HepG2 (cell line): ENCODE measurements at regions not wholly inside any gene's neighbourhood (a gene's known extent, or its start where the extent isn't known, plus 50 kb on each side); places are given as distances from the start of the nearest gene placed in this dataset.

ENCODE experiments used
- ATAC-seq: fragments of 200-7000 bp; cut with Tn5 transposase; 3 replicates; pipeline ENCODE4 v1.9.1; 2020; ENCODE audit warnings: mild to moderate bottlenecking, moderate library complexity
- BruUV-seq: library from RNA; stranded (reverse); fragments of 400-500 nt; replicated peaks from 2 replicates; lab custom pipeline; 2021; lab: Mats Ljungman, UMichigan
- CTCF ChIA-PET: fragments of 300-600 bp; formaldehyde crosslinking; extraction: SDS; loops from one replicate; lab custom pipeline; 2021; ENCODE audit warnings: low total read pairs, inconsistent platforms, low intra/inter-chr PET ratio; lab: Yijun Ruan, JAX
- POLR2A ChIA-PET: fragments of 350-600 bp; sonication (Branson Sonifier 250); formaldehyde crosslinking; loops from one replicate; lab custom pipeline; 2020; ENCODE audit warnings: antibody characterized with exemption, inconsistent platforms; lab: Yijun Ruan, JAX
- DNase-seq: peaks from one replicate; pipeline ENCODE4 v3.0.0-alpha.2; 2015; ENCODE audit warnings: low spot score
- FAIRE-seq: peaks from 3 replicates; lab custom pipeline; 2011; peaks lifted over from hg19 to GRCh38; lab: Jason Lieb, UNC
- H2AFZ ChIP-seq: one replicate; pipeline ENCODE4 v1.6.1; 2011; ENCODE audit warnings: low read length, inconsistent platforms
- H3K27ac ChIP-seq: fragments of 300-600 bp; 3 replicates; pipeline ENCODE4 v1.8.0; 2011; ENCODE audit warnings: mixed run types, mild to moderate bottlenecking, mixed read lengths, low read length, inconsistent platforms; ENCODE audit not compliant: insufficient read depth; ENCODE audit errors: extremely low read length
- H3K27me3 ChIP-seq, 2 experiments: fragments of 200-600 bp in 1 of 2; 2 replicates in 1 of 2; 3 replicates in 1 of 2; pipeline versions ENCODE4 v1.6.0 to v1.8.0; 2011; ENCODE audit warnings: low read length in 2 of 2, mild to moderate bottlenecking in 2 of 2, moderate library complexity in 2 of 2, inconsistent platforms in 1 of 2; ENCODE audit not compliant: insufficient read depth in 2 of 2, control insufficient read depth in 1 of 2
- H3K36me3 ChIP-seq, 2 experiments: fragments of 200-600 bp in 1 of 2; replicated peaks in 1 of 2; 2 replicates in 1 of 2; 3 replicates in 1 of 2; pipeline versions ENCODE4 v1.5.1 to v1.8.0; 2011; ENCODE audit warnings: low read length in 2 of 2, inconsistent platforms in 1 of 2; ENCODE audit not compliant: insufficient read depth in 2 of 2, control insufficient read depth in 1 of 2
- H3K4me1 ChIP-seq: 2 replicates; pipeline ENCODE4 v1.5.1; 2012; ENCODE audit warnings: low read length, inconsistent platforms; ENCODE audit not compliant: insufficient read depth
- H3K4me2 ChIP-seq: 2 replicates; pipeline ENCODE4 v1.6.0; 2011; ENCODE audit warnings: low read depth, low read length, inconsistent platforms
- H3K4me3 ChIP-seq, 3 experiments: fragments of 200-600 bp in 1 of 3; sonication (generic), shearing (Covaris generic) in 1 of 3; replicated peaks in 1 of 3; 2 replicates each; pipeline ENCODE4 v1.5.1; 2011 to 2016; ENCODE audit warnings: low read length in 3 of 3, inconsistent platforms in 2 of 3, low read depth in 2 of 3, mild to moderate bottlenecking in 2 of 3, control low read depth in 1 of 3, mixed read lengths in 1 of 3; ENCODE audit not compliant: insufficient read depth in 1 of 3
- H3K79me2 ChIP-seq: one replicate; pipeline ENCODE4 v1.6.1; 2011; ENCODE audit warnings: low read length, inconsistent platforms; ENCODE audit not compliant: insufficient read depth
- H3K9ac ChIP-seq: 2 replicates; pipeline ENCODE4 v1.6.0; 2011; ENCODE audit warnings: mild to moderate bottlenecking, low read depth, low read length, inconsistent platforms; ENCODE audit not compliant: insufficient read depth
- H3K9me3 ChIP-seq: 2 replicates; pipeline ENCODE4 v1.5.1; 2012; ENCODE audit warnings: mild to moderate bottlenecking, low read length
- H4K20me1 ChIP-seq: 2 replicates; pipeline ENCODE4 v1.6.0; 2011; ENCODE audit warnings: inconsistent platforms, mild to moderate bottlenecking, low read length, moderate library complexity; ENCODE audit not compliant: insufficient read depth
- FOSL2 ChIP-seq: sonication (generic); formaldehyde crosslinking; IDR thresholded peaks from 2 replicates; pipeline ENCODE4 v1.4.0; 2020; ENCODE audit warnings: missing genetic modification reagents
- HIC2 ChIP-seq: sonication (generic); formaldehyde crosslinking; IDR thresholded peaks from 2 replicates; pipeline ENCODE4 v1.9.0; 2022; ENCODE audit warnings: low read depth, missing genetic modification reagents
- HNRNPH1 ChIP-seq: fragments of 200-400 bp; formaldehyde crosslinking; optimal IDR thresholded peaks from 2 replicates; pipeline ENCODE3; 2017; ENCODE audit warnings: mild to moderate bottlenecking, low read depth, low read length
- MYC ChIP-seq: sonication (generic); formaldehyde crosslinking; IDR thresholded peaks from 2 replicates; pipeline ENCODE4 v1.9.0; 2021; ENCODE audit warnings: missing genetic modification reagents, borderline replicate concordance
- ZNF432 ChIP-seq: sonication (generic); formaldehyde crosslinking; IDR thresholded peaks from 2 replicates; pipeline ENCODE4 v1.5.0; 2020; ENCODE audit warnings: missing genetic modification reagents, mild to moderate bottlenecking, borderline replicate concordance
- ZNF501 ChIP-seq: sonication (generic); formaldehyde crosslinking; IDR thresholded peaks from 2 replicates; pipeline ENCODE4 v1.5.1; 2020; ENCODE audit warnings: mild to moderate bottlenecking, moderate library complexity, missing genetic modification reagents
- ZNF550 ChIP-seq: sonication (generic); formaldehyde crosslinking; IDR thresholded peaks from 2 replicates; pipeline ENCODE4 v1.4.0; 2020; ENCODE audit warnings: mild to moderate bottlenecking, missing genetic modification reagents, borderline replicate concordance
- ZNF773 ChIP-seq: sonication (generic); formaldehyde crosslinking; IDR thresholded peaks from 2 replicates; pipeline ENCODE4 v1.4.0; 2020; ENCODE audit warnings: missing genetic modification reagents, borderline replicate concordance
- WGBS: methylation state at CpG from one replicate; pipeline ENCODE4 v1.1.6; 2017; ENCODE audit warnings: low lambda C conversion rate; 5-methylcytosine and 5-hydroxymethylcytosine counted together
- in situ Hi-C: cut with HindIII; loops from 2 replicates; pipeline ENCODE4 v1.10.0; 2017; ENCODE audit warnings: low pct_unique_long_range_greater_than_20kb; ENCODE audit not compliant: extremely low pct_ligation_motif_present
- intact Hi-C: fragments of 100-400 bp; cut with micrococcal nuclease; formaldehyde crosslinking; loops from one replicate; pipeline ENCODE4 v1.10.0; 2022; ENCODE audit not compliant: unreplicated experiment
- TF ChIP-seq, protein P1 (sequence below): sonication (generic); formaldehyde crosslinking; IDR thresholded peaks from 2 replicates; pipeline ENCODE4 v1.5.1; 2020; ENCODE audit warnings: mild to moderate bottlenecking, missing genetic modification reagents, borderline replicate concordance

- Histone ChIP-seq H3K27ac (no peak overlapping the region), H3K4me2 (no peak overlapping the region), H2AFZ (no peak overlapping the region), H3K9ac (no peak overlapping the region), H3K4me3 (no peak overlapping the region), H3K27me3 (peaks cover 2 to 14% of the 10 kb centered on the region in 2 experiments; a peak in 3 of 5 replicates), H3K36me3 (no peaks in the 10 kb centered on the region), H3K9me3 (peaks cover 3% of the 10 kb centered on the region; the same call in 1 of the 2 replicates), H3K79me2 (no peaks in the 10 kb centered on the region), H3K4me1 (peaks cover 21% of the 10 kb centered on the region), H4K20me1 (no peaks in the 10 kb centered on the region; the same call in 1 of the 2 replicates)
- FAIRE-seq (no peak), ATAC-seq (no peak), DNase-seq (peak; percentile 29)
- intact Hi-C loops (no loop called here), in situ Hi-C loops (no loop called here)
- ChIA-PET CTCF (no interaction called here), POLR2A (no interaction called here)
- TF ChIP-seq FOSL2 (peak; percentile 70), HIC2 (no peak)
- WGBS = 22% methylated on average over 2 of the region's 3 CpGs
- no TSS peak for BruUV-seq
Measured at GRCh38 chr15:70505411-70505919, 257.9 kb downstream of the UACA start.

DNA sequence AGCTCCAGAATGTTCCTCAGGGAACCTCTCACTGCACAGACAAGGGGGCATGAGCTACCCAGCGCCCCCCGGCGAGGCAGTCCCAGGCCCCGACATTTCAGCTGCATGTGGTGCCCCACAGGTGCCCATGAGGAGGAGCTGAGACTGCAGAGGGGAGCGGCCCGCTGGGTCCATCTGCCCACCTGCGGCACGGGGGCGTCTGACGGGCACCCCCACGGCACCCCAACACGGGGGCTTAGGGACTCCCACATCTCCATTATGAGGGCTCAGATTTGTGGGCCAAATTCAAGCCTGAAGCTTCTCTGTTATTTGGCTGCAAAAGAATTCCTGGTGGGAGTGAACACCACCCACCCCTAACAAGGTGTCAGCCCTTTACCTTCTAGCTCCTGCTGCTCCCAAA, 258.4 kb downstream of the UACA start:
- in situ Hi-C loops = no loop called here
- no peak for ATAC-seq
- TF ChIP-seq ZNF550 (CRISPR knock-in tag) = no peak
- TF ChIP-seq, protein P1, sequence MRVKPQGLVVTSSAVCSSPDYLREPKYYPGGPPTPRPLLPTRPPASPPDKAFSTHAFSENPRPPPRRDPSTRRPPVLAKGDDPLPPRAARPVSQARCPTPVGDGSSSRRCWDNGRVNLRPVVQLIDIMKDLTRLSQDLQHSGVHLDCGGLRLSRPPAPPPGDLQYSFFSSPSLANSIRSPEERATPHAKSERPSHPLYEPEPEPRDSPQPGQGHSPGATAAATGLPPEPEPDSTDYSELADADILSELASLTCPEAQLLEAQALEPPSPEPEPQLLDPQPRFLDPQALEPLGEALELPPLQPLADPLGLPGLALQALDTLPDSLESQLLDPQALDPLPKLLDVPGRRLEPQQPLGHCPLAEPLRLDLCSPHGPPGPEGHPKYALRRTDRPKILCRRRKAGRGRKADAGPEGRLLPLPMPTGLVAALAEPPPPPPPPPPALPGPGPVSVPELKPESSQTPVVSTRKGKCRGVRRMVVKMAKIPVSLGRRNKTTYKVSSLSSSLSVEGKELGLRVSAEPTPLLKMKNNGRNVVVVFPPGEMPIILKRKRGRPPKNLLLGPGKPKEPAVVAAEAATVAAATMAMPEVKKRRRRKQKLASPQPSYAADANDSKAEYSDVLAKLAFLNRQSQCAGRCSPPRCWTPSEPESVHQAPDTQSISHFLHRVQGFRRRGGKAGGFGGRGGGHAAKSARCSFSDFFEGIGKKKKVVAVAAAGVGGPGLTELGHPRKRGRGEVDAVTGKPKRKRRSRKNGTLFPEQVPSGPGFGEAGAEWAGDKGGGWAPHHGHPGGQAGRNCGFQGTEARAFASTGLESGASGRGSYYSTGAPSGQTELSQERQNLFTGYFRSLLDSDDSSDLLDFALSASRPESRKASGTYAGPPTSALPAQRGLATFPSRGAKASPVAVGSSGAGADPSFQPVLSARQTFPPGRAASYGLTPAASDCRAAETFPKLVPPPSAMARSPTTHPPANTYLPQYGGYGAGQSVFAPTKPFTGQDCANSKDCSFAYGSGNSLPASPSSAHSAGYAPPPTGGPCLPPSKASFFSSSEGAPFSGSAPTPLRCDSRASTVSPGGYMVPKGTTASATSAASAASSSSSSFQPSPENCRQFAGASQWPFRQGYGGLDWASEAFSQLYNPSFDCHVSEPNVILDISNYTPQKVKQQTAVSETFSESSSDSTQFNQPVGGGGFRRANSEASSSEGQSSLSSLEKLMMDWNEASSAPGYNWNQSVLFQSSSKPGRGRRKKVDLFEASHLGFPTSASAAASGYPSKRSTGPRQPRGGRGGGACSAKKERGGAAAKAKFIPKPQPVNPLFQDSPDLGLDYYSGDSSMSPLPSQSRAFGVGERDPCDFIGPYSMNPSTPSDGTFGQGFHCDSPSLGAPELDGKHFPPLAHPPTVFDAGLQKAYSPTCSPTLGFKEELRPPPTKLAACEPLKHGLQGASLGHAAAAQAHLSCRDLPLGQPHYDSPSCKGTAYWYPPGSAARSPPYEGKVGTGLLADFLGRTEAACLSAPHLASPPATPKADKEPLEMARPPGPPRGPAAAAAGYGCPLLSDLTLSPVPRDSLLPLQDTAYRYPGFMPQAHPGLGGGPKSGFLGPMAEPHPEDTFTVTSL (CRISPR knock-in tag) = no peak
- TF ChIP-seq ZNF501 (CRISPR knock-in tag) = no peak
- TF ChIP-seq ZNF773 (CRISPR knock-in tag) = no peak
- TF ChIP-seq HNRNPH1 = no peak
- no peak for TF ChIP-seq MYC
- TF ChIP-seq ZNF432 (CRISPR knock-in tag) = no peak
- TF ChIP-seq, all 625 proteins: peak for 0
- no CpG with 5 or more reads among the region's 12 CpGs for WGBS
- POLR2A ChIA-PET = no interaction called here
- H3K79me2 ChIP-seq = no peaks in the 10 kb centered on the region
- no peaks in the 10 kb centered on the region for H3K36me3 ChIP-seq
- BruUV-seq = no TSS peak
- CTCF ChIA-PET = no interaction called here
- no peaks in the 10 kb centered on the region; the same call in 1 of the 2 replicates for H3K9me3 ChIP-seq
- H3K4me2 ChIP-seq = no peak overlapping the region
- intact Hi-C loops = no loop called here
- no peaks in the 10 kb centered on the region; the same call in 1 of the 2 replicates for H4K20me1 ChIP-seq
- H3K4me1 ChIP-seq = peaks cover 21% of the 10 kb centered on the region
- no peak overlapping the region for H3K4me3 ChIP-seq
- no peak overlapping the region for H3K27ac ChIP-seq
- FAIRE-seq = no peak
- no peak overlapping the region for H3K9ac ChIP-seq
- H2AFZ ChIP-seq = no peak overlapping the region
- DNase-seq = no peak
- peaks cover 2 to 14% of the 10 kb centered on the region in 2 experiments; a peak in 3 of 5 replicates for H3K27me3 ChIP-seq
